ENCODE measurements at regions not wholly inside any gene's neighbourhood (a gene's known extent, or its start where the extent isn't known, plus 50 kb on each side); places are given as distances from the start of the nearest gene placed in this dataset.

DNA sequence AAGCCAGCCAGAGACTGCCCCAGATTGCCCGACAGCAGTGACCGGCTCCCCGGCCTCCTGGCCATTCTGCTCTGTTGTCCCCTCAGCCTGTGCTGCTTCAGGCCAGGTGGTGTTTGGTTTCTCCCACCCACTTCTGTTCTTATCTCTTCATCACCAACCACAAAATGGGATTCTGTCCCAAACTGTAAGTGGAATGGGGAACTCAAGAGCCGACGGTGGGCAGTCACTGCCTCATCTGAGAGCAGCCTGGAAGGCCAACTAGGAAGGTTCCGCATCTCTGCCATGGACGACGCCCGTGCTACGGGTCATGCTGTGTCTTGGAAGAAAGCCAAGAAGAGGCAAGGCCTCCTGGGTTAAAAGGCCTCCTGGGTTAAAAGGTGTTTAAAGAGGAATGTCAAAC, 219.0 kb upstream of the PIK3R1 start:
- TF ChIP-seq, protein P1, sequence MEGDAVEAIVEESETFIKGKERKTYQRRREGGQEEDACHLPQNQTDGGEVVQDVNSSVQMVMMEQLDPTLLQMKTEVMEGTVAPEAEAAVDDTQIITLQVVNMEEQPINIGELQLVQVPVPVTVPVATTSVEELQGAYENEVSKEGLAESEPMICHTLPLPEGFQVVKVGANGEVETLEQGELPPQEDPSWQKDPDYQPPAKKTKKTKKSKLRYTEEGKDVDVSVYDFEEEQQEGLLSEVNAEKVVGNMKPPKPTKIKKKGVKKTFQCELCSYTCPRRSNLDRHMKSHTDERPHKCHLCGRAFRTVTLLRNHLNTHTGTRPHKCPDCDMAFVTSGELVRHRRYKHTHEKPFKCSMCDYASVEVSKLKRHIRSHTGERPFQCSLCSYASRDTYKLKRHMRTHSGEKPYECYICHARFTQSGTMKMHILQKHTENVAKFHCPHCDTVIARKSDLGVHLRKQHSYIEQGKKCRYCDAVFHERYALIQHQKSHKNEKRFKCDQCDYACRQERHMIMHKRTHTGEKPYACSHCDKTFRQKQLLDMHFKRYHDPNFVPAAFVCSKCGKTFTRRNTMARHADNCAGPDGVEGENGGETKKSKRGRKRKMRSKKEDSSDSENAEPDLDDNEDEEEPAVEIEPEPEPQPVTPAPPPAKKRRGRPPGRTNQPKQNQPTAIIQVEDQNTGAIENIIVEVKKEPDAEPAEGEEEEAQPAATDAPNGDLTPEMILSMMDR (optimal IDR thresholded peaks at IDR 0.05 in 1 of 3, IDR thresholded peaks at IDR 0.05 in 1 of 3, conservative IDR thresholded peaks at IDR 0.05 in 1 of 3; ENCODE audit: extremely low read depth in 1 of 3, insufficient read depth in 2 of 3, low read length in 3 of 3) = no peak
- TF ChIP-seq EZH2 (IDR thresholded peaks at IDR 0.05; ENCODE audit: low read length) = no peak
